Esophagus squamous epithelium (tissue), 5 donors: ENCODE measurements at regions not wholly inside any gene's neighbourhood (a gene's known extent, or its start where the extent isn't known, plus 50 kb on each side); places are given as distances from the start of the nearest gene placed in this dataset.
"Not testable (repeated sequence)": the region's sequence is repeated elsewhere in the genome, so short reads cannot be mapped to it uniquely, and the experiment has no call there.

Experiments used
- DNase-seq: peaks from one replicate; lab custom pipeline; 2025; lab: John Stamatoyannopoulos, UW
- H3K27ac ChIP-seq, 4 donors: fragments of 200-600 bp; sonication (generic); one replicate each; pipeline ENCODE4 v1.5.1; 2016 to 2019; ENCODE audit warnings: mild to moderate bottlenecking in 1 of 4
- H3K27me3 ChIP-seq, 4 donors: fragments of 200-600 bp; sonication (generic); 1 replicate in 3 of 4; 2 replicates in 1 of 4; pipeline versions ENCODE4 v1.5.1 to v1.6.0; 2017 to 2021; ENCODE audit warnings: antibody characterized with exemption in 1 of 4
- H3K36me3 ChIP-seq, 3 donors: fragments of 200-600 bp; sonication (generic); one replicate each; pipeline ENCODE4 v1.5.1; 2016 to 2019
- H3K4me1 ChIP-seq, 3 donors: fragments of 200-600 bp; sonication (generic); one replicate each; pipeline ENCODE4 v1.5.1; 2017 to 2019
- H3K4me3 ChIP-seq, 4 donors: fragments of 200-600 bp; sonication (generic); 1 replicate in 3 of 4; 2 replicates in 1 of 4; pipeline ENCODE4 v1.5.1; 2016 to 2019; ENCODE audit warnings: mild to moderate bottlenecking in 2 of 4, moderate library complexity in 1 of 4
- H3K9me3 ChIP-seq, 3 donors: fragments of 200-600 bp; sonication (generic); one replicate each; pipeline ENCODE4 v1.5.1; 2016 to 2019
- POLR2A ChIP-seq, 4 donors: fragments of 450-650 bp; IDR thresholded peaks; one replicate each; pipeline ENCODE4 v1.6.1; 2017; ENCODE audit warnings: antibody characterized with exemption in 4 of 4, mild to moderate bottlenecking in 4 of 4, moderate library complexity in 3 of 4
- WGBS, 2 donors: methylation state at CpG; one replicate each; pipeline ENCODE4 v1.1.5; 2018; 5-methylcytosine and 5-hydroxymethylcytosine counted together
- intact Hi-C: fragments of 100-400 bp; cut with DNase I; formaldehyde crosslinking; loops from one replicate; pipeline ENCODE4 v1.15.0; 2022
- TF ChIP-seq, protein P1 (sequence below), 6 experiments: fragments of 450-650 bp in 4 of 6; fragments of 200-600 bp in 2 of 6; sonication (generic) in 2 of 6; IDR thresholded peaks; one replicate each; pipeline ENCODE4 v1.5.1; 2016 to 2019; ENCODE audit warnings: antibody characterized with exemption in 6 of 6, mild to moderate bottlenecking in 4 of 6, moderate library complexity in 4 of 6
- donor health status: DM: yes; HTN: yes; CAD: no.

DNA sequence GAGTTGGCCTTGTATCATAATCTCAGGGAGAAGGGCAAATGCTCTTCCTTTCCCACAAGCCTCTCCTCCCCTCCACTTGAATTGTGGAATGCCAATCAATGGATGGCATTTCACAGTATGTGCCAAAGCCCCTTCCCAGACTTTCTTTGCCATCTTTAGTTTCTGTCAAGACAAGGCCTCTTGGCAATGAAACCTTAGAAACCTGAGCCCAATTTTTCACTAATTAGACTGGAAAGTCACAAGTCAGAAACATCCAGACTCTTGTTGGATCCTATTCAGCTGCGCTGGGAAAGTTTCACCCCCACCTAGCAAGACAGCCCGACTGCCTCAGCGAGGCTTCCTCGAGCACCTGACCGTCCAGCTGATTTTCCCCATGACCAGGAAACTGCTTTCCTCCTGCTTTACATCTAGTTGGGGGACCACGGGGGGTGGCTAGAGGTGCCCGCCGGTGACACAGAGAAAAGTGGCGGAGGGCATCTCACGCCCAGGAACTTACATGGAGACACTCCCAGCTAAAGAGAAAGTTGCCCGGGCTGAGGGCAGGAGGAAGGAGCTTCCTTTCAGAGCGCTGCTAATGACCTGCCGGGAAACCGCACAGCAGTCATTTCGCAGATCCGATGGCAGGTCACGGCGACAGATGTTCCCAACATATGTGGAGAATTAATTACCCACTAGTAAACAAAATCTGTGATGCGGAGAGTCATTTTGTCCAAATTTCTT is 302.6 kb upstream of the RRP15 start:
- H3K4me3 ChIP-seq, result no peak overlapping the region
- no peaks in the 10 kb centered on the region for H3K36me3 ChIP-seq
- no peak for DNase-seq
- intact Hi-C loops, result no loop called here
- 60 to 76% methylated on average over 14 to 15 of the region's 19 CpGs for WGBS, 2 donors
- H3K27ac ChIP-seq, result no peak overlapping the region
- H3K27me3 ChIP-seq, result no peaks in the 10 kb centered on the region
- H3K9me3 ChIP-seq, result no peaks in the 10 kb centered on the region
- H3K4me1 ChIP-seq, result no peaks in the 10 kb centered on the region
- TF ChIP-seq, protein P1, sequence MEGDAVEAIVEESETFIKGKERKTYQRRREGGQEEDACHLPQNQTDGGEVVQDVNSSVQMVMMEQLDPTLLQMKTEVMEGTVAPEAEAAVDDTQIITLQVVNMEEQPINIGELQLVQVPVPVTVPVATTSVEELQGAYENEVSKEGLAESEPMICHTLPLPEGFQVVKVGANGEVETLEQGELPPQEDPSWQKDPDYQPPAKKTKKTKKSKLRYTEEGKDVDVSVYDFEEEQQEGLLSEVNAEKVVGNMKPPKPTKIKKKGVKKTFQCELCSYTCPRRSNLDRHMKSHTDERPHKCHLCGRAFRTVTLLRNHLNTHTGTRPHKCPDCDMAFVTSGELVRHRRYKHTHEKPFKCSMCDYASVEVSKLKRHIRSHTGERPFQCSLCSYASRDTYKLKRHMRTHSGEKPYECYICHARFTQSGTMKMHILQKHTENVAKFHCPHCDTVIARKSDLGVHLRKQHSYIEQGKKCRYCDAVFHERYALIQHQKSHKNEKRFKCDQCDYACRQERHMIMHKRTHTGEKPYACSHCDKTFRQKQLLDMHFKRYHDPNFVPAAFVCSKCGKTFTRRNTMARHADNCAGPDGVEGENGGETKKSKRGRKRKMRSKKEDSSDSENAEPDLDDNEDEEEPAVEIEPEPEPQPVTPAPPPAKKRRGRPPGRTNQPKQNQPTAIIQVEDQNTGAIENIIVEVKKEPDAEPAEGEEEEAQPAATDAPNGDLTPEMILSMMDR (IDR thresholded peaks at IDR 0.05), result no peak
- TF ChIP-seq POLR2A (IDR thresholded peaks at IDR 0.05), result no peak

DNA sequence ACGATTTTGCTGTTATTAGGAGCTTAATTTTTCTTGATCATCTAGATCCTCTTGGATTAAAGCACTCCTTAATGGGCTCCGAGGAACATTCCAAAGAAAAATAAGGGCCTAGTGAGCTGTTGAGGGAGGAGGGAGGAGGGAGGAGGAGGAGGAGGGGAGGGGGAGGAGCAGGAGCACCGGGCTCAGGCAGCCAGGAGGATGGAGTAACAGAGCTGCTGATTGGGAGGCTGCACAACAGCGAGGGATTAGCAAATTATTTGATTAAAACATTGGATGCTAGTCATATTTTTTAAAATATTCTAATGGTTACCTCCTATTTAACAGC is 302.1 kb upstream of the RRP15 start:
- Histone ChIP-seq H3K27ac (no peak overlapping the region), H3K9me3 (no peaks in the 10 kb centered on the region), H3K4me1 (no peaks in the 10 kb centered on the region), H3K4me3 (no peak overlapping the region), H3K36me3 (no peaks in the 10 kb centered on the region), H3K27me3 (no peaks in the 10 kb centered on the region)
- intact Hi-C loops, result no loop called here
- TF ChIP-seq, protein P1 (IDR thresholded peaks at IDR 0.05), result no peak
- WGBS, 2 donors, result 35% methylated on average over 4 of the region's 4 CpGs
- DNase-seq, result no peak

DNA sequence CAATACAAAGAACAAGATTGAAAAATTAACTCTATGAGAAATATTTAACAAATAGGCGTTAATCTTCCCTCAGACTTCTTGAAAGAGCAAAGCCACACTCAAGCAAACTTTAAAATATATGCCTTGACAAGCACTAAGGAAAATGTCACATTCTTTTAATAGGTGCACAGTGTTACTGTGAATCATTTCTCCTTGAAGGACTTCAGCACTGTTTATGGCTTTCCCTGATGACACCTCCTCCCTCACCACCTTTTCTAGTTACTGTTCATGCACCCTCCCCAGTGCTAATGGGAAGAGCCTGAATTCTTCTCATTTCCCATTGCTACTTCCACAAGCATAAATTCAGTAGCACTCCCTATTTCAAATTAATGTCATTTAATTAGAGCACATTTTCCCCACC is 299.5 kb upstream of the RRP15 start:
- Histone ChIP-seq H3K4me3 (no peak overlapping the region), H3K9me3 (no peaks in the 10 kb centered on the region), H3K4me1 (no peaks in the 10 kb centered on the region), H3K36me3 (no peaks in the 10 kb centered on the region), H3K27ac (no peak overlapping the region), H3K27me3 (no peaks in the 10 kb centered on the region)
- whole genome bisulfite sequencing, 2 donors, result 43 to 50% methylated on average over 1 of the region's 1 CpG
- TF ChIP-seq, protein P1 (IDR thresholded peaks at IDR 0.05), result no peak
- TF ChIP-seq POLR2A (IDR thresholded peaks at IDR 0.05), result no peak
- no peak for DNase-seq
- intact Hi-C loops, result no loop called here

DNA sequence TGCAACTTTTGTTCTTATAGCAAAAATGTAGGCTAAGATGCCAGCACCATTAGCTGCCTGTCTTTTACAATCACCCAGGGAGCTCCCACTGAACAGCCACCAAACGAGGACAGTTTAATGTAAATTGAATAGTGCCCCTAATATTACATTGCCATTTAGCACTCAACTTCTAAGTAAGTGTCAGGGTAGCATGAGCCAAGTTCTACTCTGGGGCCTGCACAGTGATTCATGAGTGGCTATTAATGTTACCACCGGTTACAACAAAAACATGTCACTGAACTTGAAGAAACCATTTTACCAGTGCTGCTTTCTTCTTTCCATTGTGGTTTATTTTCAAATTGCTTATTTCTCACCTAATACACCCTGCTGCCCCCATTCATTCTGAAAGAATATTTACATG is 295.6 kb upstream of the RRP15 start:
- Histone ChIP-seq H3K4me1 (no peaks in the 10 kb centered on the region), H3K36me3 (no peaks in the 10 kb centered on the region), H3K27me3 (no peaks in the 10 kb centered on the region), H3K27ac (no peak overlapping the region), H3K9me3 (no peaks in the 10 kb centered on the region), H3K4me3 (no peak overlapping the region)
- no peak for TF ChIP-seq POLR2A (IDR thresholded peaks at IDR 0.05)
- TF ChIP-seq, protein P1 (IDR thresholded peaks at IDR 0.05), result no peak
- intact Hi-C loops, result no loop called here
- DNase-seq, result no peak
- 37 to 58% methylated on average over 2 of the region's 2 CpGs for WGBS, 2 donors

DNA sequence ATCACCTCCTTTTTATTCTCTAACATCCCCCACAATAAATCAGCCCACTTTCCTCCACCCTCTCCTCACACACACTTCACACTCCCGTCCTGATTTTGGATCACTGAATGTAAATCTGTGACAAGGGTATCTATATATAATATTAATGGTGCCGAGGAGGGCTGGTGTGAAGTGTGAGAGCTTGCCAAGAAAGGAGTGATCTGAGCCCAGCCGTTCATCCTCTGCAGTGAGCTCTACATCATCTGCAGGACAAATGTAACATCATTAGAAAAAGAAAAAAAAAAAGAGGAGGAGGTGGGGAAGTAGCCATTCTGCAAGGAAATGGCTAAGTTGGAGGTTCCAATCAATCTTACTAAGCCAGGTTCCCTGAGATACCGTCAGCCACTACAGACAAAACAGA is 291.7 kb upstream of the RRP15 start:
- TF ChIP-seq, protein P1 (IDR thresholded peaks at IDR 0.05), result no peak
- no peak for TF ChIP-seq POLR2A (IDR thresholded peaks at IDR 0.05)
- H3K36me3 ChIP-seq, result no peaks in the 10 kb centered on the region
- DNase-seq, result no peak

DNA sequence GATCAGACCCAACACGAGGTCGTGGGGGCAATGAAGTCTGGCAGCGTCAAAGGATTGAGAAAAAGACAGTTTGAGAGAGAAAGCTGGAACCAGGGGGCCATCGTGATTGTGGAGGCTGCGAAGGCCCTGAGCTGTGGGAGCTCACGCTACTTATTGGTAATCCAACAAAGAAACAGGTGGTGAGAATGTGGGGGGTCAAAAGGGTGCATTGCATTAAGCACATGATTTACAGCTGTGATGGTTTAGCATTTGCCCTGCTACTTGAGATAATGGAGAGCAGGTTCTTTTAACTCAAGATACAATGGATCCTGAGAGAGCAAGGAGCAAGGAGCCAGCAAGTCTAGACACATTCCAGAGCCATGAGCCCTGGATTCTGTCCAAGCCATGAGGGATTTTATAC is 276.8 kb upstream of the RRP15 start:
- H3K27me3 ChIP-seq, DNase-seq, H3K9me3 ChIP-seq, H3K4me3 ChIP-seq, H3K4me1 ChIP-seq, H3K27ac ChIP-seq, intact Hi-C loops, H3K36me3 ChIP-seq: not testable (repeated sequence)
- WGBS, 2 donors, result 62 to 68% methylated on average over 4 to 6 of the region's 6 CpGs

More for the DNA sequence above, 291.7 kb upstream of the RRP15 start:
- Histone ChIP-seq H3K4me1 (no peaks in the 10 kb centered on the region), H3K9me3 (no peaks in the 10 kb centered on the region), H3K4me3 (no peak overlapping the region), H3K27ac (no peak overlapping the region), H3K27me3 (no peaks in the 10 kb centered on the region)
- intact Hi-C loops, result no loop called here
- 29 to 42% methylated on average over 4 of the region's 4 CpGs for WGBS, 2 donors

DNA sequence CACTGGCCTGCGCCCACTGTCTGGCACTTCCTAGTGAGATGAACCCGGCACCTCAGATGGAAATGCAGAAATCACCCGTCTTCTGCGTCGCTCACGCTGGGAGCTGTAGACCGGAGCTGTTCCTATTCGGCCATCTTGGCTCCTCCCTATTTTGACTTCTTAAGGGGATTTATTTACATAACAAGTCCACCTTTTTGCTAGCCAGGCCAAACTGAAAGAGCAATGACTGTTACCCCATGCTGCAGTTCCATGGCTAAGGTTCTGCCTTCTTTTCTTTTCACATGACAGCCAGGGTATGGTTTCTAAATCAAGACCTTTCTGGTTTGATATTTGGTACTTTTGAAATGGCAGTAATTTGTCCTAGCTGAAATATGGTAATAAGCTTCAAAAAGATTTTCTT is 270.0 kb upstream of the RRP15 start:
- WGBS, 2 donors, result 91% methylated on average over 8 of the region's 8 CpGs; no CpG with 5 or more reads in 1 of the 2 donors
- H3K4me3 ChIP-seq, H3K9me3 ChIP-seq, H3K4me1 ChIP-seq, H3K36me3 ChIP-seq, intact Hi-C loops, H3K27me3 ChIP-seq, H3K27ac ChIP-seq, DNase-seq: not testable (repeated sequence)
